Testis (tissue), 2 donors: ENCODE measurements at regions not wholly inside any gene's neighbourhood (a gene's known extent, or its start where the extent isn't known, plus 50 kb on each side); places are given as distances from the start of the nearest gene placed in this dataset.

Source experiments
- DNase-seq: peaks from one replicate; pipeline ENCODE4 v3.0.0-alpha.2; 2019
- H3K27ac ChIP-seq, 2 donors: fragments of 200-600 bp; sonication (generic); one replicate each; pipeline ENCODE4 v1.5.1; 2019
- H3K27me3 ChIP-seq: fragments of 200-600 bp; sonication (generic); one replicate; pipeline ENCODE4 v1.5.1; 2019
- H3K36me3 ChIP-seq: fragments of 200-600 bp; sonication (generic); one replicate; pipeline ENCODE4 v1.5.1; 2017; ENCODE audit warnings: low read depth; ENCODE audit errors: missing control alignments
- H3K4me1 ChIP-seq: fragments of 200-600 bp; sonication (generic); one replicate; pipeline ENCODE4 v1.5.1; 2019
- H3K4me3 ChIP-seq, 2 donors: fragments of 200-600 bp; sonication (generic); one replicate each; pipeline ENCODE4 v1.5.1; 2017 to 2019
- H3K9me3 ChIP-seq: fragments of 200-600 bp; sonication (generic); one replicate; pipeline ENCODE4 v1.5.1; 2017
- POLR2A ChIP-seq: fragments of 450-650 bp; IDR thresholded peaks from one replicate; pipeline ENCODE4 v1.6.1; 2017; ENCODE audit warnings: antibody characterized with exemption, mild to moderate bottlenecking, moderate library complexity
- WGBS, 2 donors: methylation state at CpG; one replicate each; pipeline ENCODE4 v1.1.5; 2018; 5-methylcytosine and 5-hydroxymethylcytosine counted together
- intact Hi-C: fragments of 100-400 bp; cut with DNase I; formaldehyde crosslinking; loops from one replicate; pipeline ENCODE4 v1.15.1; 2023; ENCODE audit warnings: low total_unique reads
- TF ChIP-seq, protein P1 (sequence below), 3 experiments: fragments of 450-650 bp in 2 of 3; fragments of 200-600 bp in 1 of 3; sonication (generic) in 1 of 3; IDR thresholded peaks; one replicate each; pipeline ENCODE4 v1.5.1; 2016 to 2019; ENCODE audit warnings: antibody characterized with exemption in 3 of 3, mild to moderate bottlenecking in 2 of 3, moderate library complexity in 1 of 3

DNA sequence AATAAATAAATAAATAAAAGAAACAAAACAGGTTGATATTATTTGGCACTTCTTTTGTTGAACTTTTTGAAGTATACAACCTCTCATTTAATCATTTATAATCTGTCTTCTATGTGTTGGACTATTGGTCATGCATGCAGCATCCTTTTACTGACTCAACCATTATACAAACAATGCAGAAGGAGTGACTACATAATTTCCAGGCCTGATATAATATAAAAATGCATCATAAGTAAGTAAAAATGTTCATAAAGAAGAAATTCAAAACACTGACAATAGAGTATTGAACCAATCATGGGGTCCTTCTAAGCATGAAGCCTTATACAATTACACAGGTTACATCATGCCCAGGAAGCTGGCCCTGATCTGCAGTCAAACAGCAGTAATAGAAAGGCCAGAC lies 141.5 kb upstream of the FN1 start:
- Histone ChIP-seq H3K9me3 (no peaks in the 10 kb centered on the region), H3K4me3 (no peak overlapping the region), H3K27ac (no peak overlapping the region), H3K27me3 (no peaks in the 10 kb centered on the region), H3K4me1 (no peaks in the 10 kb centered on the region), H3K36me3 (no peaks in the 10 kb centered on the region)
- TF ChIP-seq POLR2A, result no peak
- TF ChIP-seq, protein P1, sequence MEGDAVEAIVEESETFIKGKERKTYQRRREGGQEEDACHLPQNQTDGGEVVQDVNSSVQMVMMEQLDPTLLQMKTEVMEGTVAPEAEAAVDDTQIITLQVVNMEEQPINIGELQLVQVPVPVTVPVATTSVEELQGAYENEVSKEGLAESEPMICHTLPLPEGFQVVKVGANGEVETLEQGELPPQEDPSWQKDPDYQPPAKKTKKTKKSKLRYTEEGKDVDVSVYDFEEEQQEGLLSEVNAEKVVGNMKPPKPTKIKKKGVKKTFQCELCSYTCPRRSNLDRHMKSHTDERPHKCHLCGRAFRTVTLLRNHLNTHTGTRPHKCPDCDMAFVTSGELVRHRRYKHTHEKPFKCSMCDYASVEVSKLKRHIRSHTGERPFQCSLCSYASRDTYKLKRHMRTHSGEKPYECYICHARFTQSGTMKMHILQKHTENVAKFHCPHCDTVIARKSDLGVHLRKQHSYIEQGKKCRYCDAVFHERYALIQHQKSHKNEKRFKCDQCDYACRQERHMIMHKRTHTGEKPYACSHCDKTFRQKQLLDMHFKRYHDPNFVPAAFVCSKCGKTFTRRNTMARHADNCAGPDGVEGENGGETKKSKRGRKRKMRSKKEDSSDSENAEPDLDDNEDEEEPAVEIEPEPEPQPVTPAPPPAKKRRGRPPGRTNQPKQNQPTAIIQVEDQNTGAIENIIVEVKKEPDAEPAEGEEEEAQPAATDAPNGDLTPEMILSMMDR (IDR thresholded peaks at IDR 0.05), result no peak
- intact Hi-C loops, result no loop called here
- no peak for DNase-seq

DNA sequence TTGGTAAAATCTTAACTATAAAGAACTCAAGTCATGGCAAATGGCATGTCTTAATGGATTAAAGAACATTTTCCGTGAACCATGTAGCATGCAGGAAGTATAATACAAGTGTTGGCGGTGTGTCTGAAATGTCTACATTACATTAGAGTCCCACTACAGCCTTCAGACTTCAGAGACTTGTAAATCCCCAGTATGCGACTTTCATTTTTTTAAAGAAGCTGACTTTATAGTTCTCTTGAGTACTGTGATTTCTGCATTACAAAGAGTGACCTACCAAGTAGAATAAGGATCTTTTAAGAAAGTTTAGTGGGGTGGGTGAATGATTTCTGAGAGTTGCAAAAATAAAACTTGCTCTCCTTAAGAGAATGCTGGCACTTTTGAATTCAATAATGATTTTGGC lies 140.7 kb upstream of the FN1 start:
- H3K36me3 ChIP-seq, result no peaks in the 10 kb centered on the region
- TF ChIP-seq, protein P1 (IDR thresholded peaks at IDR 0.05), result no peak
- TF ChIP-seq POLR2A, result no peak
- WGBS, 2 donors, result 90 to 98% methylated on average over 3 of the region's 3 CpGs

DNA sequence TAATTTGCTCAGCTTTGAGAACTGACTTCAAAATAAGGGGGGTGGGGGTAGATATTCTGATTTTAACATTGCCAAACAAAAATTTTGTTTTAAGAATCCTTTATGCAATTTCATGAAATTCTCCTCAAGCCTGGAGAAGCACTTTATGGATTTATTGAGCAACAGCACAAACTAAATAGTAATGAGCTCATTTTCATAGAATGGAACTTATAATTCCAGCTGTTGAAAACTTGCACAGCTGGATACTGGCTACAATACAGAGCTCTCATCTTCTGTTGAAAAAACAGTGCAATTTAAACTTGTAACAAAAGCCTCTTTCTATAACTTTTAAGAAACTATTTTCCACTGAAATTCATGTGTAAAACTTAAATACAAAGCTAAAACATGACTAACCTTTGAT lies 137.6 kb upstream of the FN1 start:
- Histone ChIP-seq H3K4me1 (no peaks in the 10 kb centered on the region), H3K9me3 (no peaks in the 10 kb centered on the region), H3K27me3 (no peaks in the 10 kb centered on the region), H3K4me3 (no peak overlapping the region), H3K36me3 (no peaks in the 10 kb centered on the region), H3K27ac (no peak overlapping the region)
- TF ChIP-seq, protein P1 (IDR thresholded peaks at IDR 0.05), result no peak
- TF ChIP-seq POLR2A, result no peak
- intact Hi-C loops, result no loop called here
- DNase-seq, result no peak

More for the DNA sequence above, 140.7 kb upstream of the FN1 start:
- H3K4me3 ChIP-seq, result no peak overlapping the region
- DNase-seq, result no peak
- intact Hi-C loops, result no loop called here
- H3K9me3 ChIP-seq, result no peaks in the 10 kb centered on the region
- no peaks in the 10 kb centered on the region for H3K4me1 ChIP-seq
- H3K27me3 ChIP-seq, result no peaks in the 10 kb centered on the region
- no peak overlapping the region for H3K27ac ChIP-seq

DNA sequence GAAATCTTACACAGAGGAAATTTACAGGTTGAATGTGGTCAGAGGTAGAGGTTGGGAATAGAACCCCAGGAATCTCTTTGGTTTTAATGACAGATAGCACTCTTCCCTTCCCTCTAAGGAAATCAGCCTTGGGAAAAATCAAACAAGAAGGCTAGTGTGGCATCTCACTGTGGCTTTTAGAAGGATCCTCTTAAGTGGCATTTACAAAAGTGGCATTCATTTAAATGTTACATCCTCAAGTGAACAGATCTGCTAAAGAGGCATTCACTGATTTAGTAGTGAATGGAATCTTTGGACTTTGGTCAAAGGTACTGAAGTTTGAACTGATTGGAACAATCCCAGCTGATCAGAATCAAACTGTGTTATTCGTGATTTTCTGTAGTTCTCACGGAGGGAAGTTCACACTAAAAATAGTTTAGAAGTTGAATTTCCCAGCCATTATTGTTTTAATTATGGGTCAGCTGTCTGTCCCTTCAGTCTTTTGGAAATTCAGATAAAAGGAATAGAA lies 136.5 kb upstream of the FN1 start:
- WGBS, 2 donors, result 51 to 55% methylated on average over 2 of the region's 2 CpGs
- Histone ChIP-seq H3K27me3 (no peaks in the 10 kb centered on the region), H3K27ac (no peak overlapping the region), H3K4me1 (no peaks in the 10 kb centered on the region), H3K9me3 (no peaks in the 10 kb centered on the region), H3K36me3 (no peaks in the 10 kb centered on the region), H3K4me3 (no peak overlapping the region)
- intact Hi-C loops, result no loop called here
- no peak for DNase-seq
- TF ChIP-seq, protein P1 (IDR thresholded peaks at IDR 0.05), result no peak
- TF ChIP-seq POLR2A, result no peak

DNA sequence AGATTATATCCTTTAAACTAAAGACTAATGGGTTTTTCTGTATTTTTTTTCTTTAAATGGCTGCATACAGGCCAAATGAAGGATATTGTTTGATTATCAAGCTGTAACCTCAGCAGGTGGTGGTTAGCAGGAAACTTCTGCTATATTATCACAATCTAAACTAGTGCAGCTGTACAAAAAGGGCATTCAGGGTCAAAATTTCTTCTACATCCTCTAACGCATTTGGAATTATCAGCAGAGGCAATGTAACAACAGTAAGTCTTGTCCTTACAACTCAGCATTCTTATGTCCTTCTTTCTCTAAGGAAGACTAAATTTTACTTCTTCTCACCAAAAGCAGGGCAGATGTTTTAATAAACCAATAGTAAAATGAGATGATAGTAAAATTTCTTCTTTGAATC lies 135.8 kb upstream of the FN1 start:
- H3K4me3 ChIP-seq, result no peak overlapping the region
- H3K36me3 ChIP-seq, result no peaks in the 10 kb centered on the region
- H3K9me3 ChIP-seq, result no peaks in the 10 kb centered on the region
- TF ChIP-seq, protein P1 (IDR thresholded peaks at IDR 0.05), result no peak
- TF ChIP-seq POLR2A, result no peak
- H3K4me1 ChIP-seq, result no peaks in the 10 kb centered on the region
- DNase-seq, result no peak
- no peaks in the 10 kb centered on the region for H3K27me3 ChIP-seq
- intact Hi-C loops, result no loop called here
- H3K27ac ChIP-seq, result no peak overlapping the region
- 48 to 54% methylated on average over 1 of the region's 1 CpG for WGBS, 2 donors
